K562 (cell line): ENCODE measurements at regions not wholly inside any gene's neighbourhood (a gene's known extent, or its start where the extent isn't known, plus 50 kb on each side); places are given as distances from the start of the nearest gene placed in this dataset.

Source experiments
- ATAC-seq: fragments of 200-7000 bp; cut with Tn5 transposase; 3 replicates; pipeline ENCODE4 v1.9.1; 2020; ENCODE audit warnings: moderate library complexity
- BruUV-seq: library from RNA; stranded (reverse); fragments of 400-500 nt; replicated peaks from 2 replicates; lab custom pipeline; 2021; lab: Mats Ljungman, UMichigan
- CTCF ChIA-PET: fragments of 300-600 bp; formaldehyde crosslinking; extraction: SDS; loops from one replicate; lab custom pipeline; 2021; ENCODE audit warnings: low intra/inter-chr PET ratio; lab: Yijun Ruan, JAX
- POLR2A ChIA-PET: fragments of 300-600, 350-650 bp; sonication (Branson Sonifier 250); formaldehyde crosslinking; extraction: SDS; loops from one replicate; lab custom pipeline; 2021; ENCODE audit warnings: antibody characterized with exemption, inconsistent platforms; lab: Yijun Ruan, JAX
- DNase-seq, 4 experiments: peaks; one replicate each; pipeline versions ENCODE4 v3.0.0 to v3.0.0-alpha.2; 2011 to 2018; ENCODE audit warnings: low spot score in 3 of 4, mixed read lengths in 3 of 4; ENCODE audit errors: extremely low read depth in 1 of 4
- FAIRE-seq: peaks from 2 replicates; lab custom pipeline; 2011; peaks lifted over from hg19 to GRCh38; lab: Jason Lieb, UNC
- H2AFZ ChIP-seq: 2 replicates; pipeline ENCODE4 v1.6.0; 2011; ENCODE audit warnings: low read depth, low read length, control low read depth, inconsistent platforms
- H3K27ac ChIP-seq: fragments of 200-600 bp; 3 replicates; pipeline ENCODE4 v1.8.0; 2011; ENCODE audit warnings: low read depth, mild to moderate bottlenecking, control low read depth, inconsistent platforms, low read length, moderate library complexity, mixed read lengths; ENCODE audit errors: extremely low read depth
- H3K27me3 ChIP-seq, 2 experiments: fragments of 300-600 bp in 1 of 2; 2 replicates in 1 of 2; 3 replicates in 1 of 2; pipeline versions ENCODE4 v1.6.0 to v1.8.0; 2011; ENCODE audit warnings: inconsistent platforms in 2 of 2, low read length in 2 of 2, mild to moderate bottlenecking in 1 of 2, mixed read lengths in 1 of 2, moderate library complexity in 1 of 2; ENCODE audit not compliant: control insufficient read depth in 2 of 2, insufficient read depth in 2 of 2
- H3K36me3 ChIP-seq: fragments of 300-600 bp; 3 replicates; pipeline ENCODE4 v1.8.0; 2011; ENCODE audit warnings: mild to moderate bottlenecking, low read length, inconsistent platforms; ENCODE audit not compliant: control insufficient read depth, insufficient read depth
- H3K4me1 ChIP-seq, 2 experiments: fragments of 200-600 bp in 1 of 2; replicated peaks in 1 of 2; 2 replicates in 1 of 2; 3 replicates in 1 of 2; pipeline versions ENCODE4 v1.5.1 to v1.8.0; 2011; ENCODE audit warnings: inconsistent platforms in 2 of 2, low read length in 2 of 2, mild to moderate bottlenecking in 1 of 2, mixed read lengths in 1 of 2, moderate library complexity in 1 of 2; ENCODE audit not compliant: control insufficient read depth in 2 of 2, insufficient read depth in 2 of 2
- H3K4me2 ChIP-seq: 2 replicates; pipeline ENCODE4 v1.6.1; 2011; ENCODE audit warnings: low read length, control low read depth, inconsistent platforms, mixed read lengths; ENCODE audit not compliant: insufficient read depth
- H3K4me3 ChIP-seq: fragments of 200-600 bp; sonication (generic), shearing (Covaris generic); 2 replicates; pipeline ENCODE4 v1.5.1; 2016; ENCODE audit warnings: control low read depth, inconsistent platforms
- H3K79me2 ChIP-seq: fragments of 200-600 bp; 3 replicates; pipeline ENCODE4 v1.8.0; 2011; ENCODE audit warnings: low read length, inconsistent platforms; ENCODE audit not compliant: control insufficient read depth, insufficient read depth
- H3K9ac ChIP-seq, 2 experiments: 2 replicates each; pipeline versions ENCODE4 v1.6.0 to v1.6.1; 2011; ENCODE audit warnings: low read depth in 2 of 2, low read length in 2 of 2, control low read depth in 1 of 2, inconsistent platforms in 1 of 2, mild to moderate bottlenecking in 1 of 2, mixed read lengths in 1 of 2; ENCODE audit not compliant: insufficient read depth in 1 of 2
- H3K9me1 ChIP-seq: one replicate; pipeline ENCODE4 v1.6.0; 2011; ENCODE audit warnings: inconsistent platforms, mild to moderate bottlenecking, low read length, moderate library complexity; ENCODE audit not compliant: control insufficient read depth, insufficient read depth
- H3K9me3 ChIP-seq: replicated peaks from 2 replicates; pipeline ENCODE4 v1.5.1; 2011; ENCODE audit warnings: low read depth, low read length, inconsistent platforms; ENCODE audit not compliant: control insufficient read depth, insufficient read depth
- H4K20me1 ChIP-seq: replicated peaks from 2 replicates; pipeline ENCODE4 v1.6.1; 2011; ENCODE audit warnings: low read length, inconsistent platforms, mixed read lengths; ENCODE audit not compliant: control insufficient read depth, insufficient read depth
- BACH1 ChIP-seq: fragments of 200-800 bp; sonication (Bioruptor generic); IDR thresholded peaks from 2 replicates; pipeline ENCODE4 v1.6.1; 2016; ENCODE audit warnings: missing genetic modification characterization, missing compliant biosample characterization
- CCNT2 ChIP-seq: IDR thresholded peaks from 2 replicates; pipeline ENCODE4 v1.6.1; 2011; ENCODE audit warnings: borderline replicate concordance, low read depth, mild to moderate bottlenecking, moderate library complexity, mixed read lengths, low read length; ENCODE audit not compliant: insufficient read length; ENCODE audit errors: extremely low read depth
- DNMT1 ChIP-seq: fragments of 450-650 bp; IDR thresholded peaks from 2 replicates; pipeline ENCODE4 v1.6.1; 2016; ENCODE audit warnings: antibody characterized with exemption, mild to moderate bottlenecking
- EHMT2 ChIP-seq: fragments of 450-650 bp; IDR thresholded peaks from 2 replicates; pipeline ENCODE4 v1.6.1; 2018; ENCODE audit warnings: antibody characterized with exemption
- HEY1 ChIP-seq: fragments of 250-450 bp; sonication (Bioruptor Pico); IDR thresholded peaks from 2 replicates; pipeline ENCODE4 v1.5.0; 2020; ENCODE audit warnings: mild to moderate bottlenecking, moderate library complexity, borderline replicate concordance
- HNRNPUL1 ChIP-seq: fragments of 200-400 bp; formaldehyde crosslinking; IDR thresholded peaks from 2 replicates; pipeline ENCODE4 v1.6.1; 2017; ENCODE audit warnings: low read length
- KDM2B ChIP-seq: fragments of 250-450 bp; sonication (Bioruptor Pico); IDR thresholded peaks from 2 replicates; pipeline ENCODE4 v1.8.0; 2021; ENCODE audit warnings: mild to moderate bottlenecking, moderate library complexity
- KLF13 ChIP-seq: fragments of 450-650 bp; IDR thresholded peaks from 2 replicates; pipeline ENCODE4 v1.6.1; 2016; ENCODE audit warnings: missing genetic modification characterization, low read depth, mild to moderate bottlenecking, missing compliant biosample characterization, moderate library complexity, borderline replicate concordance
- POU5F1 ChIP-seq: fragments of 150-350 bp; IDR thresholded peaks from 2 replicates; pipeline ENCODE4 v1.6.1; 2014; ENCODE audit warnings: borderline replicate concordance, low read length, low read depth, mild to moderate bottlenecking; ENCODE audit not compliant: partially characterized antibody
- RFX1 ChIP-seq: fragments of 450-650 bp; IDR thresholded peaks from 2 replicates; pipeline ENCODE4 v1.6.1; 2016; ENCODE audit warnings: mild to moderate bottlenecking, moderate library complexity
- SAFB2 ChIP-seq: fragments of 200-400 bp; formaldehyde crosslinking; IDR thresholded peaks from 2 replicates; pipeline ENCODE4 v1.6.1; 2018; ENCODE audit warnings: borderline replicate concordance, low read length, low read depth, moderate library complexity; ENCODE audit not compliant: severe bottlenecking
- SMARCE1 ChIP-seq: fragments of 450-650 bp; IDR thresholded peaks from 2 replicates; pipeline ENCODE4 v1.7.1; 2016; ENCODE audit warnings: mild to moderate bottlenecking
- TRIM28 ChIP-seq: fragments of 450-650 bp; IDR thresholded peaks from 2 replicates; pipeline ENCODE4 v1.6.1; 2017
- ZNF263 ChIP-seq: sonication (generic); formaldehyde crosslinking; IDR thresholded peaks from 2 replicates; pipeline ENCODE4 v1.8.0; 2022; ENCODE audit warnings: mild to moderate bottlenecking, missing genetic modification reagents, borderline replicate concordance
- ZNF436 ChIP-seq: fragments of 250-450, 450-650 bp; sonication (Bioruptor Pico); formaldehyde crosslinking; IDR thresholded peaks from 2 replicates; pipeline ENCODE4 v1.7.0; 2020; ENCODE audit warnings: mild to moderate bottlenecking
- ZNF766 ChIP-seq: fragments of 200-800 bp; sonication (Bioruptor generic); conservative IDR thresholded peaks from 2 replicates; pipeline ENCODE4 v1.6.1; 2016; ENCODE audit warnings: missing genetic modification characterization, missing compliant biosample characterization
- WGBS: fragments of 100-300 bp; shearing (Covaris generic); methylation state at CpG from one replicate; pipeline ENCODE4 v1.1.6; 2016; ENCODE audit warnings: low coverage, mixed read lengths; ENCODE audit not compliant: insufficient coverage; ENCODE audit errors: missing lambda C conversion rate; 5-methylcytosine and 5-hydroxymethylcytosine counted together
- in situ Hi-C: fragments of 300-500 bp; cut with MboI; formaldehyde crosslinking; loops from 4 replicates; pipeline ENCODE4 v1.15.0; 2018; ENCODE audit warnings: inconsistent platforms, mixed read lengths
- intact Hi-C: fragments of 100-400 bp; cut with micrococcal nuclease; formaldehyde crosslinking; loops from 2 replicates; pipeline ENCODE4 v1.14.2; 2022
- TF ChIP-seq, protein P1 (sequence below), 2 experiments: fragments of 200-800 bp in 1 of 2; sonication (Bioruptor generic) in 1 of 2; sonication (generic) in 1 of 2; formaldehyde crosslinking in 1 of 2; IDR thresholded peaks in 1 of 2; conservative IDR thresholded peaks in 1 of 2; 2 replicates each; pipeline versions ENCODE4 v1.5.0 to v1.6.1; 2016 to 2020; ENCODE audit warnings: missing compliant biosample characterization in 1 of 2, missing genetic modification characterization in 1 of 2, missing genetic modification reagents in 1 of 2
- TF ChIP-seq, protein P2 (sequence below): sonication (generic); formaldehyde crosslinking; IDR thresholded peaks from 2 replicates; pipeline ENCODE4 v1.8.0; 2022; ENCODE audit warnings: missing genetic modification reagents, mild to moderate bottlenecking, borderline replicate concordance

GRCh38 chr18:30489890-30490643 lies 552.5 kb downstream of the DSC3 start:
- Histone ChIP-seq H3K9me3 (no peaks in the 10 kb centered on the region), H3K27ac (no peak overlapping the region), H4K20me1 (no peaks in the 10 kb centered on the region), H3K79me2 (no peaks in the 10 kb centered on the region), H3K9me1 (no peaks in the 10 kb centered on the region), H3K36me3 (no peaks in the 10 kb centered on the region), H2AFZ (peak overlapping the region; percentile 69), H3K27me3 (no peaks in the 10 kb centered on the region), H3K4me1 (no peaks in the 10 kb centered on the region), H3K4me3 (no peak overlapping the region), H3K4me2 (no peak overlapping the region), H3K9ac (no peak overlapping the region)
- DNase-seq (no peak), ATAC-seq (peak; percentile 41; the same call in 1 of the 3 replicates), FAIRE-seq (no peak)
- CTCF ChIA-PET: interaction anchor here (1.1 kb wide), 1 partner anchor 14 kb away, joined by 4 read pairs; no protein-coding TSS in a partner anchor
- no TSS peak for BruUV-seq
- 22% methylated on average over 2 of the region's 2 CpGs for WGBS
- intact Hi-C loops (no loop called here), in situ Hi-C loops (no loop called here)
- POLR2A ChIA-PET: interaction anchor here (0.5 kb wide), 1 partner anchor 568 kb away, joined by 3 read pairs; no protein-coding TSS in a partner anchor
- TF ChIP-seq BACH1 (tag) (no peak), ZNF263 (CRISPR knock-in tag) (no peak), KDM2B (CRISPR knock-in tag) (no peak), ZNF436 (no peak), EHMT2 (no peak), HNRNPUL1 (no peak), RFX1 (no peak), KLF13 (no peak), ZNF766 (CRISPR knock-in tag) (no peak), DNMT1 (no peak), SMARCE1 (no peak), TRIM28 (no peak), POU5F1 (no peak), CCNT2 (no peak), HEY1 (CRISPR knock-in tag) (no peak), SAFB2 (no peak)
- TF ChIP-seq, protein P1, sequence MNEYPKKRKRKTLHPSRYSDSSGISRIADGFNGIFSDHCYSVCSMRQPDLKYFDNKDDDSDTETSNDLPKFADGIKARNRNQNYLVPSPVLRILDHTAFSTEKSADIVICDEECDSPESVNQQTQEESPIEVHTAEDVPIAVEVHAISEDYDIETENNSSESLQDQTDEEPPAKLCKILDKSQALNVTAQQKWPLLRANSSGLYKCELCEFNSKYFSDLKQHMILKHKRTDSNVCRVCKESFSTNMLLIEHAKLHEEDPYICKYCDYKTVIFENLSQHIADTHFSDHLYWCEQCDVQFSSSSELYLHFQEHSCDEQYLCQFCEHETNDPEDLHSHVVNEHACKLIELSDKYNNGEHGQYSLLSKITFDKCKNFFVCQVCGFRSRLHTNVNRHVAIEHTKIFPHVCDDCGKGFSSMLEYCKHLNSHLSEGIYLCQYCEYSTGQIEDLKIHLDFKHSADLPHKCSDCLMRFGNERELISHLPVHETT (CRISPR knock-in tag; conservative IDR thresholded peaks at IDR 0.05 in 1 of 2, IDR thresholded peaks at IDR 0.05 in 1 of 2): no peak
- TF ChIP-seq, protein P2, sequence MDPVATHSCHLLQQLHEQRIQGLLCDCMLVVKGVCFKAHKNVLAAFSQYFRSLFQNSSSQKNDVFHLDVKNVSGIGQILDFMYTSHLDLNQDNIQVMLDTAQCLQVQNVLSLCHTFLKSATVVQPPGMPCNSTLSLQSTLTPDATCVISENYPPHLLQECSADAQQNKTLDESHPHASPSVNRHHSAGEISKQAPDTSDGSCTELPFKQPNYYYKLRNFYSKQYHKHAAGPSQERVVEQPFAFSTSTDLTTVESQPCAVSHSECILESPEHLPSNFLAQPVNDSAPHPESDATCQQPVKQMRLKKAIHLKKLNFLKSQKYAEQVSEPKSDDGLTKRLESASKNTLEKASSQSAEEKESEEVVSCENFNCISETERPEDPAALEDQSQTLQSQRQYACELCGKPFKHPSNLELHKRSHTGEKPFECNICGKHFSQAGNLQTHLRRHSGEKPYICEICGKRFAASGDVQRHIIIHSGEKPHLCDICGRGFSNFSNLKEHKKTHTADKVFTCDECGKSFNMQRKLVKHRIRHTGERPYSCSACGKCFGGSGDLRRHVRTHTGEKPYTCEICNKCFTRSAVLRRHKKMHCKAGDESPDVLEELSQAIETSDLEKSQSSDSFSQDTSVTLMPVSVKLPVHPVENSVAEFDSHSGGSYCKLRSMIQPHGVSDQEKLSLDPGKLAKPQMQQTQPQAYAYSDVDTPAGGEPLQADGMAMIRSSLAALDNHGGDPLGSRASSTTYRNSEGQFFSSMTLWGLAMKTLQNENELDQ: no peak
